Mesenchymal stem cell (in vitro differentiated cells and primary cell): ENCODE measurements at regions not wholly inside any gene's neighbourhood (a gene's known extent, or its start where the extent isn't known, plus 50 kb on each side); places are given as distances from the start of the nearest gene placed in this dataset.

ENCODE experiments used
- DNase-seq: peaks from one replicate; pipeline ENCODE4 v3.0.0-alpha.2; 2013
- H2AFZ ChIP-seq: one replicate; pipeline ENCODE4 v1.6.1; 2013; ENCODE audit warnings: low read depth, mild to moderate bottlenecking, control low read depth, inconsistent platforms, low read length, moderate library complexity
- H2AK5ac ChIP-seq: 2 replicates; pipeline ENCODE4 v1.6.1; 2013; ENCODE audit warnings: low read length, moderate library complexity, mild to moderate bottlenecking, inconsistent platforms; ENCODE audit not compliant: severe bottlenecking
- H2BK120ac ChIP-seq: one replicate; pipeline ENCODE4 v1.6.1; 2013; ENCODE audit warnings: low read depth, mild to moderate bottlenecking, inconsistent platforms, low read length, moderate library complexity
- H2BK12ac ChIP-seq, 2 experiments: one replicate each; pipeline ENCODE4 v1.6.1; 2013; ENCODE audit warnings: inconsistent platforms in 2 of 2, low read length in 2 of 2, mild to moderate bottlenecking in 2 of 2, moderate library complexity in 2 of 2, control low read depth in 1 of 2
- H2BK15ac ChIP-seq: one replicate; pipeline ENCODE4 v1.6.1; 2013; ENCODE audit warnings: mild to moderate bottlenecking, low read depth, inconsistent platforms; ENCODE audit not compliant: poor library complexity, severe bottlenecking
- H2BK5ac ChIP-seq: 2 replicates; pipeline ENCODE4 v1.6.1; 2013; ENCODE audit warnings: low read depth, mild to moderate bottlenecking, low read length, control low read depth, inconsistent platforms; ENCODE audit not compliant: poor library complexity, severe bottlenecking
- H3K14ac ChIP-seq, 2 experiments: one replicate each; pipeline ENCODE4 v1.6.1; 2013; ENCODE audit warnings: inconsistent platforms in 2 of 2, low read length in 2 of 2, control low read depth in 1 of 2, mild to moderate bottlenecking in 1 of 2, moderate library complexity in 1 of 2
- H3K18ac ChIP-seq, 2 experiments: one replicate each; pipeline ENCODE4 v1.6.1; 2013; ENCODE audit warnings: inconsistent platforms in 2 of 2, low read length in 2 of 2, control low read depth in 1 of 2, low read depth in 1 of 2, mild to moderate bottlenecking in 1 of 2
- H3K23ac ChIP-seq, 2 experiments: one replicate each; pipeline ENCODE4 v1.6.1; 2013; ENCODE audit warnings: inconsistent platforms in 2 of 2, low read length in 2 of 2, mild to moderate bottlenecking in 2 of 2, moderate library complexity in 2 of 2, control low read depth in 1 of 2
- H3K27ac ChIP-seq: 2 replicates; pipeline ENCODE4 v1.5.1; 2013; ENCODE audit warnings: mild to moderate bottlenecking, moderate library complexity, low read length, control low read depth, inconsistent platforms; ENCODE audit not compliant: poor library complexity, severe bottlenecking
- H3K27me3 ChIP-seq, 2 experiments: 2 replicates each; pipeline versions ENCODE4 v1.6.1 to v1.7.0; 2013; ENCODE audit warnings: low read length in 2 of 2, mild to moderate bottlenecking in 2 of 2, moderate library complexity in 2 of 2, control low read depth in 1 of 2, inconsistent platforms in 1 of 2; ENCODE audit not compliant: control insufficient read depth in 1 of 2, insufficient read depth in 1 of 2
- H3K36me3 ChIP-seq, 2 experiments: 2 replicates each; pipeline versions ENCODE4 v1.6.1 to v1.7.0; 2013; ENCODE audit warnings: low read length in 2 of 2, control low read depth in 1 of 2, inconsistent platforms in 1 of 2, low read depth in 1 of 2, mild to moderate bottlenecking in 1 of 2; ENCODE audit not compliant: insufficient read depth in 2 of 2, control insufficient read depth in 1 of 2
- H3K4ac ChIP-seq, 2 experiments: one replicate each; pipeline ENCODE4 v1.6.1; 2013; ENCODE audit warnings: inconsistent platforms in 2 of 2, low read length in 2 of 2, mild to moderate bottlenecking in 2 of 2, moderate library complexity in 2 of 2, control low read depth in 1 of 2, low read depth in 1 of 2
- H3K4me1 ChIP-seq: 2 replicates; pipeline ENCODE4 v1.6.1; 2013; ENCODE audit warnings: low read depth, low read length, control low read depth; ENCODE audit not compliant: control insufficient read depth, insufficient read depth
- H3K4me2 ChIP-seq: 2 replicates; pipeline ENCODE4 v1.6.1; 2013; ENCODE audit warnings: low read length, mild to moderate bottlenecking, inconsistent platforms; ENCODE audit not compliant: poor library complexity, severe bottlenecking
- H3K4me3 ChIP-seq, 2 experiments: 2 replicates each; pipeline versions ENCODE4 v1.5.1 to v1.7.0; 2013; ENCODE audit warnings: low read length in 2 of 2, mild to moderate bottlenecking in 2 of 2, control low read depth in 1 of 2, low read depth in 1 of 2; ENCODE audit not compliant: insufficient read depth in 1 of 2
- H3K79me1 ChIP-seq: replicated peaks from 2 replicates; pipeline ENCODE4 v1.6.1; 2013; ENCODE audit warnings: mild to moderate bottlenecking, control low read depth, low read length, inconsistent platforms; ENCODE audit not compliant: poor library complexity, severe bottlenecking
- H3K9ac ChIP-seq: 2 replicates; pipeline ENCODE4 v1.7.0; 2013; ENCODE audit warnings: mild to moderate bottlenecking, low read length, moderate library complexity
- H3K9me3 ChIP-seq: 2 replicates; pipeline ENCODE4 v1.7.0; 2013; ENCODE audit warnings: mild to moderate bottlenecking, low read length; ENCODE audit not compliant: control insufficient read depth
- H4K8ac ChIP-seq: one replicate; pipeline ENCODE4 v1.6.1; 2013; ENCODE audit warnings: inconsistent platforms, mild to moderate bottlenecking, low read length, moderate library complexity
- H4K91ac ChIP-seq: one replicate; pipeline ENCODE4 v1.6.1; 2013; ENCODE audit warnings: mild to moderate bottlenecking, low read length, inconsistent platforms
- WGBS: methylation state at CpG from one replicate; pipeline ENCODE4 v1.1.7; 2013; ENCODE audit warnings: mixed read lengths; 5-methylcytosine and 5-hydroxymethylcytosine counted together

DNA sequence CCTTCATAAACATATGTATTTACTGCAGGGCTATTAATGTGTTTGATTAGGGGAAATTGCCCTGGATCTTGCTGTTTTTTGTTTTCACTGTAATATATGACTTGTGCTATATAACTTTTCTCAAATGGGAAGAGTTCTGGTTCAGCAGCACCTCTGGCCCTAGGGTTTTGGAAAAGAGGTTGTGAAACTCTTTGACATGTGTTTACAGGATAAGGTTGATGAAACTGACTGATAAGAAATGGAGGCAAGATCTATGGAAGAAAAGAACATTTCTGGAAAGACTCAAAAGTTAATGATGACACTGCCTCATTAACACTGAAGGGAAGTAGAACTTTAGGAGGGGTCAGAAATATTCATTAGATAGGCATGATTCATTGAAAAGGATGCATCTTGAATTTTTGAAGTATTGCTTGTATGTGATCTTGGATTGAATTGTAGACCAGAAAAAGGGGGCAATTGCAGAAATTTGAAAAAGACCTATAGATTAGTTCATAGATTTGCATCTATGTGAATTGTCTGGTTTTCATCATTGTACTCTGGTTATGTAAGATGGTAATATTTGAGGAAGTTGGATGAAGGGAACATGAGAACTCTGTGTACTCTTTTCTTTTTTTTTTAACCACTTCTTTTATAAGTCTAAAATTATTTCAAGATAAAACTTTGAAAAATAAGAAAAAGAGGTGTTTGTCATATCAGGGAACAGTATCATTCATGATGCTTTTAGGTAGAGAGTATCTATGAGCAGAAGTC lies 54.0 kb downstream of the UTRN start:
- Histone ChIP-seq H3K14ac (no peak overlapping the region), H3K27me3 (no peaks in the 10 kb centered on the region), H3K4ac (no peak overlapping the region), H2AFZ (no peak overlapping the region), H3K9ac (no peak overlapping the region), H2BK5ac (no peak overlapping the region), H3K23ac (no peak overlapping the region), H3K4me1 (peaks cover 16% of the 10 kb centered on the region), H3K9me3 (no peaks in the 10 kb centered on the region), H2BK120ac (no peak overlapping the region), H3K18ac (no peak overlapping the region), H4K91ac (no peak overlapping the region), H2BK12ac (no peak overlapping the region), H4K8ac (no peak overlapping the region), H3K27ac (no peak overlapping the region), H3K4me3 (no peak overlapping the region), H3K79me1 (peaks cover 21% of the 10 kb centered on the region), H2AK5ac (no peak overlapping the region), H2BK15ac (no peak overlapping the region), H3K4me2 (no peak overlapping the region), H3K36me3 (peaks cover 0 to 4% of the 10 kb centered on the region in 2 experiments)
- no peak for DNase-seq

- H3K4me3 ChIP-seq = no peak overlapping the region
- no peak overlapping the region for H3K4me2 ChIP-seq
- H3K79me1 ChIP-seq = peaks cover 16% of the 10 kb centered on the region
- H2AK5ac ChIP-seq = no peak overlapping the region
- no peak overlapping the region for H3K14ac ChIP-seq
- H3K36me3 ChIP-seq = peaks cover 0 to 4% of the 10 kb centered on the region in 2 experiments
- H2AFZ ChIP-seq = no peak overlapping the region
- H3K27ac ChIP-seq = no peak overlapping the region
- H3K4me1 ChIP-seq = peaks cover 19% of the 10 kb centered on the region
- no peak overlapping the region for H3K9ac ChIP-seq
- no peak overlapping the region for H4K91ac ChIP-seq
- no peak for DNase-seq
- no peak overlapping the region for H4K8ac ChIP-seq
- H3K27me3 ChIP-seq = no peaks in the 10 kb centered on the region
- no peak overlapping the region for H2BK5ac ChIP-seq
- no peak overlapping the region for H2BK15ac ChIP-seq
- peak overlapping the region in 1 of 2 experiments; percentile 65 for H2BK12ac ChIP-seq
- H3K9me3 ChIP-seq = no peaks in the 10 kb centered on the region
- WGBS = 96% methylated on average over 12 of the region's 12 CpGs
- no peak overlapping the region for H2BK120ac ChIP-seq
- H3K18ac ChIP-seq = no peak overlapping the region
- no peak overlapping the region for H3K23ac ChIP-seq
- H3K4ac ChIP-seq = no peak overlapping the region
Observed at GRCh38 chr6:144339859-144340452, 54.8 kb downstream of the UTRN start.

- no peak overlapping the region for H2BK5ac ChIP-seq
- H3K79me1 ChIP-seq = peaks cover 13% of the 10 kb centered on the region
- no peak overlapping the region for H3K14ac ChIP-seq
- H3K4me3 ChIP-seq = no peak overlapping the region
- peaks cover 16% of the 10 kb centered on the region for H3K4me1 ChIP-seq
- no peak overlapping the region for H3K18ac ChIP-seq
- no peak overlapping the region for H2BK120ac ChIP-seq
- H3K4ac ChIP-seq = no peak overlapping the region
- no peak overlapping the region for H3K9ac ChIP-seq
- WGBS = 100% methylated on average over 4 of the region's 5 CpGs
- no peak overlapping the region for H3K23ac ChIP-seq
- H3K36me3 ChIP-seq = peaks cover 0 to 8% of the 10 kb centered on the region in 2 experiments
- no peak overlapping the region for H3K27ac ChIP-seq
- H2BK12ac ChIP-seq = no peak overlapping the region
- H3K27me3 ChIP-seq = no peaks in the 10 kb centered on the region
- no peak overlapping the region for H2AK5ac ChIP-seq
- H2BK15ac ChIP-seq = no peak overlapping the region
- H4K91ac ChIP-seq = no peak overlapping the region
- DNase-seq = no peak
- H3K9me3 ChIP-seq = no peaks in the 10 kb centered on the region
- no peak overlapping the region for H4K8ac ChIP-seq
- H3K4me2 ChIP-seq = no peak overlapping the region
- H2AFZ ChIP-seq = no peak overlapping the region
Observed at GRCh38 chr6:144340541-144341371, 55.6 kb downstream of the UTRN start.
